Activated CD4-positive, alpha-beta T cell treated with anti-CD3 and anti-CD28 coated beads, Interleukin-2, amount 50 U/mL, for 16 hours (primary cell): ENCODE measurements at regions not wholly inside any gene's neighbourhood (a gene's known extent, or its start where the extent isn't known, plus 50 kb on each side); places are given as distances from the start of the nearest gene placed in this dataset.

ENCODE experiments used
- DNase-seq: peaks from one replicate; pipeline ENCODE4 v3.0.0-alpha.2; 2020

GRCh38 chr6:146865756-146866379, 267.1 kb downstream of the ADGB start:
- no peak for DNase-seq

GRCh38 chr6:146866731-146867414, 268.1 kb downstream of the ADGB start:
- no peak for DNase-seq

DNA sequence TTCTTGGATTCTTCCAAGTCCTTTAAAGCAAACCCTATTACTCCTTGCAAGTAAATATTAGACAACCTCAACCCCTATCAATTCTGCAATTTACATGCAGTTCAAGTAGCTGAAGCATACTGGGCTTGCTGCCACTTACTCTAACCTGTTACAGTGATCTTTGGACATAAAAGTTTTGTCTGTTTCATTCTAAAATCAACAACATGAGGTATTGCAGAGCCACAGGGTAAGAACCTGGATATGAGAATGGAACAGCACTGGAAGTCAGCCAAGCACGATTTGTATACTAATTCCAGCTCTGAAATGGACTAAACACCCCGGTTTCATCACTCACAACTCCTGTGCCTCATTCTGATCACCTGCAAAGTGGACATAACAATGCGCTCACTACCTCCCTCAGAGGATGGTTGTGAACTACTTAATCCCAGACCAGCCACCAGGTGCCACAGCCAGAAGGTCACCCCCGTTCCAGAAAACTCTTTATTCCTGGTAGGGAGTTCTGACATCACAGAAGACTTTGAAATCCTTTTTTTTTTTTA, 270.0 kb downstream of the ADGB start:
- no peak for DNase-seq

GRCh38 chr6:146870760-146871159, 272.0 kb downstream of the ADGB start:
- DNase-seq: no peak

DNA sequence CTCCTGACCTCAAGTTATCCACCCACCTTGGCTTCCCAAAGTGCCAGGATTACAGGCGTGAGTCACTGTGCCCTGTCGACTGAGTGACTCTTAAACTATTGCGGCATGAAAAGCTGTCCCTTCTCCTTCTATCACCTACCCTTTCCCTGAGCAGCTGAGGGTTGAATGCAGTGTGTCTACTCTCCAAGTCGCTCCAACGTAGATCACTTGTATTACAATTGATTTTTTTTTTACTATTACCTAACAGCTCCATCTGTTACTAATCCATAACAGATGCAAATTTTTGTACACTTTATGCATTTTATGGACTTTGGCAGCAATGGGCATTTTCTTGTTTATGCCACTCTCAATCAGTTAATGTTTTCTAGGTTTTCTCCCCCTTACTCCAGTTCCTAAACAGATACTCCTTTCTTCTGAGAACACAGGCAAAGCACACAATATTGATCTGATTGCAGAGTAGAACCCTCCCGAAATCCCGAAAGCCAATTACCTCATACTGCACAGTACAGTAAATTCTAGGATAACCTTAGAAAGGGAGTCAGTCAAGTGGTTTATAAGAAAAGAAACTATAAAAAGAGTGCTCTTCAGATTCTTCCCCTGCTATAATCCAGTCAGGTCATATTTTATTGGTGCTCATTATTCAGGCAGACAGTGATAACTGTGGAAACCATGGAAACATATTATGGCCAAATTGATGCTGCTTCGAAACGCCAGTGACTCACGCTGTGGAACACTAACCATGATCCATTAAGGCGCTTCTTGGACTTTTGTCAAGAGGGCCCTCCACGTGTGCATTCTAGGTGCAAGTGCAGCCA, 273.0 kb downstream of the ADGB start:
- DNase-seq: no peak

- no peak for DNase-seq
These were observed 273.6 kb downstream of the ADGB start for GRCh38 chr6:146872426-146872785.

- DNase-seq: no peak
These were observed 275.7 kb downstream of the ADGB start for GRCh38 chr6:146874278-146875018.

GRCh38 chr6:146875927-146876270, 277.1 kb downstream of the ADGB start:
- no peak for DNase-seq

- DNase-seq: no peak
These were observed 277.7 kb downstream of the ADGB start for GRCh38 chr6:146876271-146877151.

DNA sequence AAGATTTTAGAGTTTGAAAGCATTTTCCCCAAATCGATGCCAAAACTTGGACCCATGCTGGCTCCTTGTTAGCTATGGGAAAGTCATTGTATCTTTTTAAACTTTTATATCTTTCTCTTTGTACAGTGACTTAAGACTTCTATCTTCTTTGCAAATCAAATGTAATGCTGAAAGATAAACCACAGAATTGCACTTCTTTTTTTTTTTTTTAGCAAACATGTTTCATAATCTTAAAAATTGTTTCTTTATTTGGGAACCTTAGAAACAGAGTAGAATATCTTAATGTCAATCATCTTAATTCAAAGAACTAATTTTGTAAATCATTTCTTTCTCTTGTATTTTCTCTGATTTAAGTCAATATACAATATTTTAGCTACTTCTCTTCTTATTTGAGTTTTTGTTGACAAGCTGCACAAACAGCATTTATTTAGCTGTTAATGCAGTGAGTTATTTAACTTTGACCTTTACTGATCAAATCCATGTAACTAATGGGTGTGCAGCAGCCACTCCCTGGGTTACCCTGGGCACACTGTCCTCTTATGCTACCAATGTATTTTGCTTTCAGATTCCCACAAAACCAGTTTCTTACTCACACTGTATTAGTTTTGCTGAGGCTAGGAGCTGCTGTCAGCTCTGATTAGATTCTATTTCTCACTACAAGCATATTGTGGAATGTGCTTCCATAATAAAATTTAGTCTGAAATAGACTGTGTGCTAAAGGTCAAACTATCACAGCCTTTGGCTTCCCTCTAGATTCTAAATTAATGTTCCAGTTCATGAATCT, 279.6 kb downstream of the ADGB start:
- no peak for DNase-seq

GRCh38 chr6:146878952-146879340, 280.2 kb downstream of the ADGB start:
- DNase-seq: no peak

DNA sequence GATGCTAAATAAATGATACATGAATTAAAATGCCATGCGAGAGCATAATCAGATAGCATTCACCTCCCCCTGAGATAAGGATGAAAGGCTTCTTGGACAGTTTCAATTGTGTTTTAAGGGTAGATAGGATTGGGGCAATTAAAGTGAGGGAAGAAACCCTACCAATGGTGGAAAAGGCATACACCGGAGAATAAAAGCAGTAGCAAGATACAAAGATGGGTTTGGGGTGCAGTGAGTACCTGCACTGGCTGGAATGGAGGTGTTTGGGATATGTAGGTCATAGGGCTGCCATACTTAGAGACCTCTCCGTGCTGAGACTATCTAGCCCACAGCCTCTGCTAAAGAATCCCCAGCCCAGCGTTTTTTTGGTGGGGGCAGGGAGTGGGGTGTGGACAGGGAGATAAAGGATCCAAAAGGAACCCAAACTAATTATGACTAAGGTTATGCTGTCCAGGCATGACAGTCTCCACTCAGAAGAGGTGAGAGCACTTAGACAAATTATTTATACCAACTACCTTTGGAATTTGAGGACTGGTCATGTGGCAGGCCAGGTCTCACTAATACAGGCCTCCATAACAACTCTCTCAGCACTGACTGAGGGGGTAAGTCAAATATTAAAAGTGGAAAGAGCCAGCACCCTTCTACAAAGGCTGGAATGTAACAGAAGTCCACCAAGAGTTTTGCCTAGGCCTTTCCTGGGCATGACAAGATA, 280.8 kb downstream of the ADGB start:
- no peak for DNase-seq

DNA sequence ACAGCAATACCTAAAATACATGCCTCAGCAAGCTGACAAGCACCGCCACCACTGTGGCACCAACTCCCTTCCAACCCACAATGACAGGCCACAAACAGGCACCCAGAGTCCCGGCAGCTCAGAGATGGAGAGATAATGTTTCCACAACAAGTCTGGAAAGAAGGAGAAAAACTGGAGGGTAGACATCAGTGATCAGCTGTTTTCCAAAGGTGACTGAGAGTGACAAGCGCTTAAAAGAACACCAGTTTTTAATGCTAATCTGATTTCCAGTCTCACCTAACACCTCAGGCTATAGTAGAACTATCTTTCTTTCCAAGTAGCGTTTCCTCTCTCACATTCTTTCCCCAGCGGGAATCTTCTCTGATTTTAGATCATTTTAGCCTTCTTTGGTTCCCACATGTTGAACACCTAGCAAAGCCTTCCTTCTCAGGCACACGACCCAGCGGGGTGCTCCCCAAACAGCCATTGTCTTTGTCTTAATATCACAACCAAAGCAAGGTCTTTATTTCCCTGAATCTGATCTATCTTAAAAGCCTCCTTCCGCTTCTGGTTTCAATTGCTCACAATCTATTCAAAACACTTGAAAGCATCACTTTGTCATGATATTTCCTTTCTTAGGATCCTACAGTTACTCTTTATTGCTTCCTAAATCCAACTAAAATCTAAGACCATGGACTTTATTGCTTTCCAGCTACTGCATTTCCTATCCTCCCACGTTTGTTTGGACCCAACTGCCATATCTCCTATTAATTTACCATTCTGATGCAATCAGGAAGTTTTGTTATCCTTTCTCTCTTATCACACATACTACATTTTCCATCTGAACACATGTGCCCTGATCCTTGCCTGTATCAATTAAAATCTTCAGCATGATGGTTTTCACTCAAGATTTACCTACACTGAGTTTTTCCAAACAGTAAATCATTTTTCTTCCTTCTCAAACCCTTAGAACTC, 282.7 kb downstream of the ADGB start:
- DNase-seq: no peak

GRCh38 chr6:146883640-146884531, 285.1 kb downstream of the ADGB start:
- no peak for DNase-seq

DNA sequence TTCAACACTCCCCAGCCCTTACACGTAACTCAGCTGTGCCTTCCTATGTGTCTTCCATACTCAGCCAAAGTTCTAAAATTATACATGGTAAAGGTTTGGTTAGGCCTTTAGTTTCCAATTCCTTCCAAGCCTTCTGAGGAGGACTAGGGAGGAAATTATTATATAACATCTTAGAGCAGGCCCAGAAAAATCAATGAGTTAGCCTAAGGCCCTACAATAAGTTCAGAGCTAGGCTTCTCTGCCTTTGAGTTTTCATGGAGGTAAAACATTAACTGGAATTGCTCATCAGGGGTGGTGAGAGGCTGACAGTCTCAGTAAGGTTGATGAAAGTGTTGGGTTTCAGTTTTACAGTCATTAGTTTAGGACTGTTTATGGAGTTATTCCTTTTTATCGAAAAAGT, 286.0 kb downstream of the ADGB start:
- no peak for DNase-seq

GRCh38 chr6:146885708-146886457, 287.1 kb downstream of the ADGB start:
- no peak for DNase-seq

DNA sequence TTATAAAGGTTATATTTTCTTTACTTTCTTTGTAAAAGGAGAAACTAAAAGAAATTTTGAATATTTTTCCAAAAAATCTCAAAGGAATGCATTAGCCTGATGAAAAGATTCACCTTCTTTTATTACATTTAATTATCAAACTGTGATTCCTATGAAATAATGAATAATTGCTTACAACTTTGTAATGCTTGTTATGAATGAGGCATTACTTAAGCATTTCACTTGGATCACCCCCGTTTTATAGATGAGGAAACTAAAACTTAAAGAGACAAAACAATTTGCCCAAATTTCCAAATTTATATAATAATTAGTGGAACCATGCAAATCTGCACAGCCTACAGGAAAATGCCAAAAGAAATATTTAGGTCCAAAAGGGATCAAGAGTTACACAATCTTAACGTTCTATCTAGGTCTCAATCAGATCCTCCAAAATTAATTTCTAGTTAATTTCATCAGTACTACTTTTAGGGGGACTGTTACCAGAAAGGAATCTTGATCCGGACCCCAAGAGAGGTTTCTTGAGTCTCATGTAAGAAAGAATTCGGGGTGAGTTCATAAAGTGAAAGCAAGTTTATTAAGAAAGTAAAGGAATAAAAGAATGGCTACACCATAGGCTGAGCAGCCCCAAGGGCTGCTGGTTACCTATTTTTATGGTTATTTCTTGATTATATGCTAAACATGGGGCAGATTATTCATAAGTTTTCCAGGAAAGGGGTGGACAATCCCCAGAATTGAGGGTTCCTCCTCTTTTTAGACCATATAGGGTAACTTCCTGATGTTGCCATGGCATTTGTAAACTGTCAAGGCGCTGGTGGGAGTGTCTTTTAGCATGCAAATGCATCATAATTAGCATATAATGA, 288.0 kb downstream of the ADGB start:
- DNase-seq: no peak
